ENCODE measurements at regions not wholly inside any gene's neighbourhood (a gene's known extent, or its start where the extent isn't known, plus 50 kb on each side); places are given as distances from the start of the nearest gene placed in this dataset.

GRCh38 chr11:42205518-42205917 lies 746.1 kb upstream of the LRRC4C start:
- no peak for DNase-seq

DNA sequence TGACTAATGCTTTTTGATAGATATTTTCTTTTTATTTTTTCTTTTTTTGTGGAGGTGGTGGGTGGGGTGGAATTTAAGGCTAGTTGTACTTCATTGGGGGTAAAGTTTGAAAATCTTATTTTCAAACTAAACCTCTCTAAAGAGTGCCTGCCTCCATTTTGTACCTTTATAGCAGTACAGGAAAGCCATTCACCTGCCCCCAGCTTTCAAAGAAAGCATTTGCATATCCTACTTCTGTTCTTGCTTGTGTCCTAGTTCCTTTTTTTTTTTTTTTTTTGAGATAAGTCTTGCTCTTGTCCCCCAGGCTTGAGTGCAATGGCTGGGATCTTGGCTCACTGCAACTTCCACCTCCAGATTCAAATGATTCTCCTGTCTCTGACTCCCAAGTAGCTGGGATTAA lies 766.2 kb upstream of the LRRC4C start:
- no peak for DNase-seq

DNA sequence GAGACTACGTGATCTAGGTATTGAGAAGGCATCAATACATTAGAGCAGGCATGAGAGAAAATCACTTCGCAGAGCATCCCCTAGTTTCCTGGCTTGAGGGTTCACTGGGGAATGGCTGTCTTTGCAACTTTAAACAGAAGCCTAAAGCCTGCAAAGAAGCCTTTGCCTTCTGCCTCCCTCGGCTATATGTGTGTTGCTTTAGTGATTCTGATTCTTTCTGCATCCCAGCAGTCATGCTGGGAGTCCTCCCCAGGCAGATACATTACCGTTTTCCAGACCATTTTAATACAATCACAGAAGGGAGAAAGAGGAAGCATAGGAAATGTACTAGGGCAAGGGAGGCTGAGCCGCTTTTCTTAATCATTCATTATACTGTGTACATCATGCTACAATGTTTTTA lies 773.2 kb upstream of the LRRC4C start:
- no peak for DNase-seq

DNA sequence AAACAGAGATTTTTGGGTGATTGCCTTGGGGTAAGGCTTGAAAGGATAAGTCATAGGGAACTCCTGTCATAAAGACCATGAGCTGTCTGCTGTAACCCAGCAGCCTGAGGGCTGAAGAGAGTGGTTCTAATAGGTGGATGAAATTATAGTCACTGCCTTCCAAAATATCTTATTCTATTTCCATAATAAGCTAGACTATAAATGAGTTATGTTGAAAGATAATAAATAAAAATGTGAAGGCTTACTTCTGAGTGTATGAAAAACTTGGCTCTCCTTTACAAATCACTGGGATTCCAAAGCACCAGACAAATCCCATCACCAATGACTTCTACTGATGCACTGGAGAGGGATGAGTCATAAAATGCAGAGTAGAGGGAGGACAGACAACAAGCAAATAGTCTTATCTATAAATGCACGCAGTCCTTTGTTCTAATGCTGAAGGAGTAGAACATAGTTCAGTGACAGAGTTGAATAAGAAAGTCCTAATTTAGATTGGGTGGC lies 775.0 kb upstream of the LRRC4C start:
- DNase-seq, result no peak

GRCh38 chr11:42237701-42238235 lies 778.3 kb upstream of the LRRC4C start:
- no peak for DNase-seq

DNA sequence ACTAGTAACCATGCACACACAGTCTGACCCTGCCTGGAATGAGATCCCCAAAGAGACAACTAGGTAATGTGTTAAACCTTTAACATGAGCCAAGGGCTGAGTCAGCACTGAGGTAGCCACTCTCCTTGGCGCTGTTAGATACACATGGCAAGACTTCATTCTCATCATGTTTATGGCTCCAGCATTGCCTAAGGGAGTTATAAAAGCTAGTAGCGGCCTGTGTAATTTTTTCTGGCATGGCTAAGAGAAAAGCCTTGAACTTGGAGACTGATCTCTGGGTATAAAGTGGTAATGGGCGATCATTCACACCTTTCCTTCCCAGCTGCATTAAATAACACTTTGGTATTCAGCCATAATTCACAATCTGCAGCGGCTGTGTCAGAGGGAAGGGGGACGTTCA lies 779.7 kb upstream of the LRRC4C start:
- DNase-seq, result no peak

GRCh38 chr11:42243385-42243784 lies 783.9 kb upstream of the LRRC4C start:
- DNase-seq, result no peak

GRCh38 chr11:42244376-42244775 lies 784.9 kb upstream of the LRRC4C start:
- DNase-seq, result no peak

- no peak for DNase-seq
Measured at GRCh38 chr11:42249401-42249800, 789.9 kb upstream of the LRRC4C start.

- DNase-seq, result no peak
Measured at GRCh38 chr11:42249956-42250355, 790.5 kb upstream of the LRRC4C start.

GRCh38 chr11:42251984-42252383 lies 792.5 kb upstream of the LRRC4C start:
- DNase-seq, result no peak

DNA sequence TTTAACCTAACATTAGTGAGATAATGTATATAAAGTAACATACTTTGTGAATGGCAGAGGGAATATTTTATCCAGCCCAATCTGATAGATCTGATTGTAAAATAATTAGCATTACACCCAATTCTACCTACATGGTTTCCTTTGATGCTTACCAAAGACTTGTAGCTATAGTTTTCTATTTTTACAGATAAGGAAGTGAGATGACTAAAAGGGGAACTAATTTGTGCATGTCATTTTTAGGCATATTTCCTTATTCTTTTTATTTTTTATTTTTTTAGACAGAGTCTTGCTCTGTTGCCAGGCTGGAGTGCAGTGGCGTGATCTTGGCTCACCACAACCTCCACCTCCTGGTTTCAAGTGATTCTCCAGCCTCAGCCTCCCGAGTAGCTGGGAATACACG lies 793.7 kb upstream of the LRRC4C start:
- DNase-seq, result no peak

GRCh38 chr11:42255906-42256305 lies 796.5 kb upstream of the LRRC4C start:
- DNase-seq, result no peak

DNA sequence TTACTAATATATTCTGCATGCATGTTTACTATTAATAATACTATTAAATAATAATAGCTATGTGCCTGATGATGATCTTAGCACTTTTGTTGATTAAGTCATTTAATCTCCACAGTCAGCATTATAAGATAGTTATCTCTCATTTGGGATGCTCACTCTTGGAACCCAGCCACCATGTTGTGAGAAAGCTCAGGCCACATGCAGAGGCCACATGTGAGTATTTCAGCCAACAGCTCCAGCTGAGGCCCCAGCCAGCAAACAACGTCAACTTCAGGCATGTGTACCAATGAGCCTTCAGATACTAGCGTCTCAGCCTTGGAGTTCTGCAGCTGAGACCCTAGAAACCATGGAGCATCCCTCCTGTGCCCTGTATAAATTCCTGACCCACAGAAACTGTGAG lies 798.1 kb upstream of the LRRC4C start:
- no peak for DNase-seq

GRCh38 chr11:42265072-42265471 lies 805.6 kb upstream of the LRRC4C start:
- no peak for DNase-seq

DNA sequence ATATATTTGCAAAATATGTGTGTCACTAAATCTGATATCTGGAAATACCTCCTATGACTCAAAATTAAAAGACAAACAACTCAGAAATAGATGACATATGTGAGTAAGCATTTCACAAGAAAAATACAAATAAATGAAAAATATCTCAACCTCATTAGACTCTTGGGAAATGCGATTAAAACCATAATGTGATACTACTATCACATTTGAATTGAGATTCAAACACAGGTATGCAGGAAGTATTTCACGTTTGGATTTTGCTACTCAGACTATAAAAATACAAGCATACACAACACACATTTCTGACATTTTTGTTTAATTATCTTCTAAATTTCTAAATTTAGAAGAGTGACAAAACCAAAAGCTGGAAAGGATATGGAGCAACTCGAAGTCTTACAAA lies 811.9 kb upstream of the LRRC4C start:
- no peak for DNase-seq

GRCh38 chr11:42273977-42274376 lies 814.5 kb upstream of the LRRC4C start:
- DNase-seq, result no peak

GRCh38 chr11:42296910-42297309 lies 837.5 kb upstream of the LRRC4C start:
- no peak for DNase-seq

- DNase-seq, result no peak
Measured at GRCh38 chr11:42299780-42300179, 840.3 kb upstream of the LRRC4C start.

DNA sequence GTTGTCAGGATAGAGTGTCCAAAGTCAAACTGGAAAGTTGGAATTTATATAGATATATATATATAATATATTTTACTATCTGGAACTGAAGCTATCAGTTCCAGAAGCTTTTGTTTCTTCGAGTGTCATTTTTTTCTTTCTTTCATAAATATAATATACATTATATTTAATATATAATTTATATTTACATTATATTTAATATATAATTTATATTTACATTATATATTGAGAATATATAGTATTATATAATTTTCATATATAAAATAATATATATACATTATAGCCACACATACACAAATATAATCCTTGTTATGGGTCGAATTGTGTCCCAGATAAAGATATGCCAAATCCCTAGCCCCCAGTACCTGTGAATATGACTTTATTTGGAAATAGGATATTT lies 842.3 kb upstream of the LRRC4C start:
- DNase-seq, result no peak

- no peak for DNase-seq
Measured at GRCh38 chr11:42311514-42311913, 852.1 kb upstream of the LRRC4C start.

GRCh38 chr11:42311944-42312343 lies 852.5 kb upstream of the LRRC4C start:
- DNase-seq, result no peak

DNA sequence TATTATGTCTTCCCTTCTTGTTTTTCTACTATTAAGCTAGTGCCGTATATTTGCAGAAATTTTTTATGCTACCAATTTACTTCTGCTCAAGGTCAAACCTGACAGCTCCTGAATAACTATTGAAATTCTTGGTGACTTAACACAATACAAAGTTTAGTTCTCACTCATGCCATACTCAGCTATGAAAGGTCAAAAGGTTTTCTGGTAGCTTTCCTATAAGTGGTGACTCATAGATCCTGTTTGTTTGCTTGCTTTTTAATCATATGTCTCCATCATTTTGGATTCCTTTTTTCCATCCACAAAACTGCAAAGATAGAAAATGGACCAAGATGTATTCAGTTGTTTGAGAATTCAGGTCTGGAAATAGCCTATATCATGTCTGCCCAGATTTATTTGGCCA lies 855.8 kb upstream of the LRRC4C start:
- DNase-seq, result no peak

DNA sequence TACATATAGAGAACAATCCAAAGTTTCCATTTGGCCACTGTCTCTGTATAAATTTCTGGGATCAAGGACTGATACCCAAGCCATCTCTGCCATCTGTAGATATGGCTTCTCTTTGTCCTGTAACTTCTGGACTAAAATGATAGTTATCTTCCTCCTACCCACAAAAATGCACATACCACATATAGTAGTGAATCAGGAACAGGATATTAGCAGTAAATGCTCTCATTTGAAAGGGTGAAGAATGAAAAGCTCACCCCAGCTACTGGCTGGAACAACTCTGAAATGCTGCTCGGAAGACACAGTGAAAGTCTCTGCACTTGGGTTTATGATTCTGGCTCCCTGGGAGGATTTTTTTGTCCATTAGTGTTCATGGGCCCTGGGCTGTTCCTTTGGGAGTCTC lies 856.4 kb upstream of the LRRC4C start:
- DNase-seq, result no peak

- no peak for DNase-seq
Measured at GRCh38 chr11:42319921-42320320, 860.5 kb upstream of the LRRC4C start.

Data from NCI-H187 (cell line).